GM21723 (cell line): ENCODE measurements at regions not wholly inside any gene's neighbourhood (a gene's known extent, or its start where the extent isn't known, plus 50 kb on each side); places are given as distances from the start of the nearest gene placed in this dataset.
A peak's percentile ranks its signal among the peaks of the same experiment; 100 is the strongest.
"Not testable (repeated sequence)": the region's sequence is repeated elsewhere in the genome, so short reads cannot be mapped to it uniquely, and the experiment has no call there.

Source experiments
- ATAC-seq: cut with Tn5 transposase; IDR thresholded peaks from one replicate; pipeline ENCODE4 v1.9.1; 2021; ENCODE audit warnings: mild to moderate bottlenecking, moderate library complexity; ENCODE audit not compliant: unreplicated experiment

- no peak for ATAC-seq
These were observed 121.2 kb upstream of the SLC38A2 start for GRCh38 chr12:46493834-46494181.

GRCh38 chr12:46493150-46493833 is 120.7 kb upstream of the SLC38A2 start:
- ATAC-seq = no peak

GRCh38 chr12:46492471-46493085 is 120.0 kb upstream of the SLC38A2 start:
- ATAC-seq = no peak

- no peak for ATAC-seq
These were observed 119.0 kb upstream of the SLC38A2 start for GRCh38 chr12:46491548-46491947.

- ATAC-seq = no peak
These were observed 118.1 kb upstream of the SLC38A2 start for GRCh38 chr12:46490635-46491034.

- no peak for ATAC-seq
These were observed 117.4 kb upstream of the SLC38A2 start for GRCh38 chr12:46489951-46490388.

GRCh38 chr12:46487567-46488131 is 115.1 kb upstream of the SLC38A2 start:
- ATAC-seq = no peak

GRCh38 chr12:46486588-46486987 is 114.0 kb upstream of the SLC38A2 start:
- ATAC-seq = no peak

- no peak for ATAC-seq
These were observed 113.3 kb upstream of the SLC38A2 start for GRCh38 chr12:46485853-46486252.

- ATAC-seq = no peak
These were observed 112.0 kb upstream of the SLC38A2 start for GRCh38 chr12:46484396-46485061.

GRCh38 chr12:46483572-46484395 is 111.2 kb upstream of the SLC38A2 start:
- ATAC-seq = no peak

- ATAC-seq = no peak
These were observed 108.2 kb upstream of the SLC38A2 start for GRCh38 chr12:46480724-46481123.

GRCh38 chr12:46480316-46480715 is 107.7 kb upstream of the SLC38A2 start:
- ATAC-seq = no peak

- no peak for ATAC-seq
These were observed 105.5 kb upstream of the SLC38A2 start for GRCh38 chr12:46478123-46478522.

- no peak for ATAC-seq
These were observed 105.0 kb upstream of the SLC38A2 start for GRCh38 chr12:46477541-46477940.

- ATAC-seq = no peak
These were observed 103.5 kb upstream of the SLC38A2 start for GRCh38 chr12:46475972-46476645.

GRCh38 chr12:46474385-46474784 is 101.8 kb upstream of the SLC38A2 start:
- ATAC-seq = not testable (repeated sequence)

GRCh38 chr12:46473634-46474329 is 101.2 kb upstream of the SLC38A2 start:
- peak; percentile 80 for ATAC-seq

GRCh38 chr12:46472893-46473633 is 100.5 kb upstream of the SLC38A2 start:
- ATAC-seq = no peak
